Activated CD4-positive, CD25-positive, alpha-beta regulatory T cell treated with anti-CD3 and anti-CD28 coated beads, Interleukin-2, amount 50 U/mL, for 24 hours (primary cell): ENCODE measurements at regions not wholly inside any gene's neighbourhood (a gene's known extent, or its start where the extent isn't known, plus 50 kb on each side); places are given as distances from the start of the nearest gene placed in this dataset.
"Not testable (repeated sequence)": the region's sequence is repeated elsewhere in the genome, so short reads cannot be mapped to it uniquely, and the experiment has no call there.

Experiments
- ATAC-seq, 2 donors: fragments of 150-1000 bp; cut with Tn5 transposase; one replicate each; pipeline ENCODE4 v1.10.0; 2021; ENCODE audit warnings: mild to moderate bottlenecking in 1 of 2, moderate library complexity in 1 of 2

DNA sequence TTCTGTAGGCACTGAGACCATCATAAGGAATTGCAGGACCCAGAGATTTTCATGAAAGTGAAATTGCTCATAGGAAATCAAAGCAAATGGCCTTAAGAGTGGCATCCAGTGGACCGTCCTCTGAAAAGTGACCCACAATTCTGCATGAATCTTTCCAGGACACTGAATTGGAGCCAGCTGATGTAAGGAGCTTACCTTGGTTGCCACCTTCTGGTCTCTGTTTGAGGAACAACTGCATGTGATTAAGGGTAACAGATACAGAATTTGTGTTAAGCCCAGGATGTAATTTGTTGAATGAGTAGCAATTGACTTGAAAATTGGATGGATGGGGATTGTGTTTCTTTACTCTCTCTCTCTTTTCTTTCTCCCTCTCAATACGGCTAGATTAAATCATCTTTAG is 49.9 kb upstream of the GAS1 start:
- no peak for ATAC-seq

DNA sequence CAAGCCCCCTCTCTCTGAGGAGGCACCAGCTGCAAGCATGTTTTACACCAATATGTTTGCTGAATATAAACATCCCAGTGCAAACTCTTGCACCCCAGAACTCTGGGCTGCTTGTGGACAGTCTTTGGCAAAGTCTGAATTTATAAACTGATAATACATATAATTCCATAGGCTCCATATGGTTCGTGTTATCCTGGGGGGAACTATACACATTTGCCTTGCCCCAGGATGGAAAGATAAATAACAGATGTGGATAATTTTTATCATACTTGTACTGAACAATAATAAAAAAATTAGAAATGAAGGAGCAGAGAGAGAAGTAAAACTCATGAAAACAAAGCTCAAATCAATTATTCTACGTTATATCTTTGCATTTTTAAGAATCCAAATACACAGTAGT is 50.6 kb upstream of the GAS1 start:
- no peak for ATAC-seq

DNA sequence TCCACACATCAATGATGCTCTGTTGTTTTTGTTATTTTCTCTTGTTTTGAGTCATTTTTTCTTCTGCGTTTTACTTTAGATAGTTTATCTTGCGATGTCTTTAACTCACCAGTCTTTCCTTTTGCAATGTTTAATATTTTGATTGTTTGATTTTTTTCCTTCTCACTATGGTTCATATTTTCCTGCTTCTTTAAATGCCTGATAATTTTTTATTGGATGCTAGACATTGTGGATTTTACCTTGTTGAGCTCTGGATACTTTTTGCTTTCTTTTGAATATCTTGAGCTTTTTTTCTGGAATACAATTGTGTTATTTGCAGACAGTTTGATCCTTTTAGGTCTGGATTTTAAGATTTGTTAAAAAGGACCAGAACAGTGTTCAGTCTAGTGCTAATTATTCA is 55.2 kb upstream of the GAS1 start:
- no peak for ATAC-seq

DNA sequence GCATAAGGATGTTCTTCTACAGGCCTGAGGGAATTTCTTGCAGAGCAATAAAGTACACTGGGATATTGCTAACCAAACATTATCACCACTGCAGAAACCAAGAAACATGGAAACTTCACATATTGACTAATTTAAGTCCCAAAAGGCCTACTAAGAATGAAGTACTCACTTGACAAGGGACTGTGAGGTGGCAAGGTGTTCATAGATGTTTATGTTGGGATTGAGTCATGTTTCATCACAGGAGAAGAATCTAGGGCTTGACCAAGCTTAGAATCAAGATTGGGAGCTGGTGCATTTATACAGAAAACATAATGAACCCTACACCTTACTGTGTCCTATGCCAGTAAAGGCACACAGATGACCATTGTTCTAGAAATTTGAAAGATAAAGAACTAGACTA is 56.7 kb upstream of the GAS1 start:
- no peak for ATAC-seq

DNA sequence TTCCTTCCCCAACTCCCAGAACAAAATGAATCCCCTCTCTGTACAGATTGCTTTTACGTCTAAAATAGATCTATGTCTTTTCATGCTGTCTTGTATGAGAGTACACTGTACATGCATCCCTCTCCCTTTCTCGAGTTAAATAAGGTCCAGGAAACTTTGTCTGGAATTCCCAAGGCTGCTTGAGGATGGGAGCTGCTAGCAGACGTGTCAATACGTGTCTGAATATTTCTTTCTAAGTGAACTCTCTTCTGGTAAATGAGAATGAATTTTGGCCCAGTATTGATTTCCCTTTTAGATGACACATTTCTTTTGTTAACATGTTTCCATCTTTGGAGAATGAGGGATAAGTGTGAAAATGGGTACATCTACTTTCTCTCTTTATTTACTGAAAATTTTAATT is 59.6 kb upstream of the GAS1 start:
- ATAC-seq, result no peak

DNA sequence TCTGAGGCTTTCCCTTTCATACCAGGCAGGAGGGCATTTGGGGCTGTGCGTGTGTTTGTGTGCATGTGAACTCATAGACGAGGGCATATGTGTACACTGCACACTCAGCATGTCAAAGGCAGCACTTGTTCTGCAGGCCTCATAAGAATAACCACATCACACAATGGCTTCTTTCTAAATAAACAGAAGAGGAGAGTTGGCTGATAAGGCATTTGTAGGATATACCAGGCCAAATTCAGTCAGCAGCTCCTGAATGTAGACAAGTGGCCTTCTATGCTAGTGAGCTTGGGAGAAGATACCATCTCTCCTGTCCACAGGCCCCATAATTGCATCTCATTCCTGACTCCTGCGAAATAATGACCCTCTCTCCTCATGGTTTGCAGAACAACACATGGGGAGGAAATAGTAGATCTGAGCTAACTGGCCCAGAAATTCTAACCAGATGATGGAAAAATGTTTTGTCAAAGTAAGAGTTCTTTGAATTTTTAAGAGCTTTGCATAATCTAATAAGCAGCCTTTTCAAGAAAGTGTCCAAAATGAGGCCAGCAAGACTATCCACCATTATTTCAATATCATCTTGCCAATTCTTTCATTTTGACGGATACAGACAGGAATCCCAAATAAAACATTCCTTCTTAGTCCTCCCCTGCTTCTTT is 60.5 kb upstream of the GAS1 start:
- ATAC-seq, result no peak

DNA sequence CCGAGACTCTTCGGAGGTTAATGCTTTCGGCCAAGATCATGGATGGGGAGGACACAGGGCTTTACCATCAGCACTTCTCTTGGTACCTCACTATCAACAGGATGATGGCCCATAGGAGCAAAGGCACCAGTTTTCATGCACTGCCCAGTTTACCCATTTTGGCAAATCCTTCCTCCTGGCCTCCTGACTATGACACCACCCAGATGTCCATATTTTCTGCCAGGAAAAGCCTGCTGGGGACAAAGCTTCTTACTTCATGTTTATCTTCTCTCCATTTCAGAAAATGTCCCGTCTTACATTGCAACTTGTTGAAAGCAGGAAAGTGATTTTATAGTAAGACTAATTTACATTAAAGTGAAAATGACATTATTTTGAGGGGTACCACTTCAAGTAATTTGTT is 61.4 kb upstream of the GAS1 start:
- ATAC-seq, result no peak

DNA sequence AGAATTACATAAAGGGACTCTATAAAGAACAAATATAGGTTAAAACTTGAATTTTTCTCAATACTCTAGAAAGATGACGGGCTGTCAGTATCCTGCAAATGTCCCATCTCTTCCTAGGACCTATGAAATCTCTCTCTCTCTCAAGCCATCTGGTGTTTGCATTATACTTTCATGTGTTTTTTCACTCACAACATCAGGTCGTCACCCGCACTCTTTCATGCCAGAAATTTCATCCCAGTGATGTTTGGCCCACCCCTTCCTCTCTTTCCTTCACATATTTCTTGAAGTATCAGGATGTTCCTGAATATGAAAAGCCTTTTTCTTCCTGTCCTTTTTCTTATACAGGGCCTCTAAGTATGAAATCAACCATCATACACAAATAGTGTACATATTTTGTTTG is 63.3 kb upstream of the GAS1 start:
- ATAC-seq, result no peak

DNA sequence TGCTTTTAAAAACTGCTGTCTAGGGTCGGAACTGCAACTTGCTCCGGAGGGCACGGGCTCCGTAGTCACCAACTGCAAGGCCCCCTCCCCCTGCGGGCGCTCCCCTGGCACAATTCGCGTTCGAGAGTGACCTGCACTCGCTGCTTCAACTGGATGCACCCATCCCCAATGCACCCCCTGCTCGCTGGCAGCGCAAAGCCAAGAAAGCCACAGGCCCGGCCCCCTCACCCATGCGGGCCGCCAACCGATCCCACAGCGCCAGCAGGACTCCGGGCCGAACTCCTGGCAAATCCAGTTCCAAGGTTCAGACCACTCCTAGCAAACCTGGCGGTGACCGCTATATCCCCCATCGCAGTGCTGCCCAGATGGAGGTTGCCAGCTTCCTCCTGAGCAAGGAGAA is 64.2 kb upstream of the GAS1 start:
- ATAC-seq, result no peak

DNA sequence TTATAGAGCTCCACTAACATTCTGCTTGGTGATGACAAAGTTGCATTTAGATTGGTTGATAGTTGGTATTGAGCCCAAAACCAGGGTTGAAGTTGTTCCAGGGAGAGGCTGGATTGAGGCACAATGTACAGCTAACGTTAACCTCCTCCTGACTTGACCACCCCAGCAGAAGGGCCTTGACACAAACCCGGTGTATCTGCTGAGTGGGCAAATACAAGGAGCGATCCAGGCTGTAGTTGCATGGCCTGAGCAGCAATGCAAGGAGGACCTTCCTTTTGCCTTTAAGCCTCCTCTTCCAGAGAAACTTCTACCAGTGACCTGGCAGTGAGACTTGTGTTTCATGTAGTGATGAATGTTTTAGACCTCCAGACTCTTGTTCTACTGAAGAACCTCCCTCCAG is 66.2 kb upstream of the GAS1 start:
- ATAC-seq, result no peak

DNA sequence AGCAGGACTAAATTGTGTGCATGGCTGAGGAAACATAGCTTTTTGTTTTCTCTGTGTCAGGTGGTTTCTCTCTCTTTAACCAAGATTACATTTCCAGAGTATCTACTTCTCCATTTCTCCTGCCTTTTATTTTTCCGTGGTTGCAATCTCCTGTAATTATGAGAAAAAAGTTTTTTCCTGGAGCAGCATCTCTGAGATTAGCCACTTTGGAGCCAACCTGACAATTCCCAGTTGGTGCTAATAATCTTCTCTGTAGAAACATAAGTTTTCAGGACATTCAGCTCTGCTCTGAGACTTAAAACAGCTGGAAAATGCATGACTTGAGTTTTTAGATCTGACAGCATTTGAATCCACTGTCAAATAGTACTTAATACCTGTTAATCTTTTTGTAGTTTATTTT is 67.1 kb upstream of the GAS1 start:
- ATAC-seq, result no peak

DNA sequence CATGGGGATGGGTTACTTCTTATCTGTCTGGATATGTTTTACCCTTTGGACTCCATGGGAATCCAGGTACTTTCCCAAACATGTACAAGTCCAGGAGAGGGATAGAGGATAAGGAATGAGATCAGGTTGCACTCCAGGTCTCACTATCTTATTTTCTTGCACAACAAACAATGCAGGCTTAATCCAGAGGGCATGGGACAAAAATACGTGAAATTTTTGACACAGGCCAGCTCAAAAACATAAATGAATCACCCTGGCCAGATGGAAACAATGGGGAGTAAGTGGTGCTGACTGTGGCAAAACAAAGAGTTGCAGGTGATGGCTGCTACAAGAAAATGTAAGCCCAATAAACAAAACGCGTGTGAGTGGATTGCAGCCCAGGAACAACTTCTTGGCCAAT is 69.4 kb upstream of the GAS1 start:
- ATAC-seq, result no peak

DNA sequence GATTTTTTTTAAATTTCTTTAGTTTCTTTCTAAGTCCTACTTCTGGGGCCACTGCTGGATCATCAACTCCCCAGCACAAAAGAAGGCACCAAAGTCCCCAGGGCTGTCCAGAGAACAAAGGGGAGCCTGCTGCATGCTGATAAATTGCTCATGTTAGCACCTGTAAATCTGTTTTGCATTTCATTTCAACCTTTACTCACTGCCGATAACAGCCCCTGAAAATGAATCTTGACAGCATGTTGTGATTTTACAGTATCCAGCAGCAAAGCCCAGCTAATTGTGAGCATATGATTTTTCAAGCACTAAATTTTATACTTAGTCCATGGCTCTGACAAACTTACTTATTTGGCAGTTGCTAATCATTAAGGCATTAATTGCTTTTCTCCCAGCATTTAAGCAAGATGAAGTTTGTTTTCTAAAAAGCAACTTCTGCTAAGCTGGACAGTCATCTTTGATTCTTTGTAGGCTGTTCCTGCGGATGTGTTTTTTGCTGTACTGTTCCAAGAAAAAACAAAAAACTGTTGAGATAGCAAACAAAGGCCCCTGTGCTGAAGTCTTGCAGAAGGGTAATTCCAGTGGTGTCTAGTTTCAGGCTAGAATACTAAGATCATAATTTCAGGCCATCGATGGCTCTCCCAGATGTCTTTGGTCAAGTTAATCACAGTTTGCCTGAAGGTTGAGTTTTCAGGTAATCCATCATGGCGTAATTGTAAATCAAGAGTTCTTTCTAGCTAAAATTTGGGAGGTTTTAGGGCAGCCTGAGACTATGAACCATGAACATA is 73.1 kb upstream of the GAS1 start:
- no peak for ATAC-seq

DNA sequence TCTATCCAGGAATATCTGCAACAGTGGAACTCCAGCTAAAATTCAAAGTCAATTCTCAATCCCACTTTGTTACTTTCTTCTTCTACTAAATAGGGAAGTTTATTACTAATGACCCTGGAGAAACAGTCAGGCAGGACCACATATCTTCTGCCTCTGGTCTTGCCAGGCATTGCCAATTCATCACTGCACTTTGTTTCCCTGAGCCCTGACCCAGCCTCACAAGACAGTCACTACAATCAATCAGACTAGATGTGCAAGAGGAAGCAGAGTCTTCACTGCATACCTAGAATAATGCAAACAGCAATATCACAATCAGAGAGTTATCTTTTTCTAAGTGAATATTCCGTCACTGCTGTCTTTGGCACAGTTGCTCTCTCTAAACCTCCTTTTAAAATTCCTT is 74.9 kb upstream of the GAS1 start:
- ATAC-seq, result no peak

DNA sequence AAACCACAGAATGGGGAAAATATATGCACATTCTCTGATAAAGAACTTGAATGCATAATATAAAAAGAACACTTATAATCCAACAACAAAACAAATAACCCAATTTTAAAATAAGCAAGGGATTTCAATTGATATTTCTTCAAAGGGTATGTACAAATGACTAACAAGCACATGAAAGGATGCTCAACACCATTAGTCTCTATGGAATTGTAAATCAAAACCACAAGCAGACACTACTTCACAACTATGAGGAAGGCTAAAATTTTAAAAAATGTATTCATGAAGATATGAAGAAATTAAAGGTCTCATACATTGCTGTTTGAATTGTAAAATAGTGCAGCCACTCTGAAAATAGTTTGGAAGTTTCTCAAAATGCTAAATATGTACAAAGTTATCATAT is 78.9 kb upstream of the GAS1 start:
- no peak for ATAC-seq

DNA sequence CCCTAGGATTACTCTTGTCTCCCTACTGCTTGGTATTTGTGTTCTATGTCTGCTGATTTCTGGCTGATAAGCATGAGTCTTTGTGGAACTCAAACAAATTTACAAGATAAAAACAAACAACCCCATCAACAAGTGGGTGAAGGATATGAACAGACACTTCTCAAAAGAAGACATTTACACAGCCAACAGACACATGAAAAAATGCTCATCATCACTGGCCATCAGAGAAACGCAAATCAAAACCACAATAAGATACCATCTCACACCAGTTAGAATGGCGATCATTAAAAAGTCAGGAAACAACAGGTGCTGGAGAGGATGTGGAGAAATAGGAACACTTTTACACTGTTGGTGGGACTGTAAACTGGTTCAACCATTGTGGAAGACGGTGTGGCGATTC is 81.5 kb upstream of the GAS1 start:
- not testable (repeated sequence) for ATAC-seq

DNA sequence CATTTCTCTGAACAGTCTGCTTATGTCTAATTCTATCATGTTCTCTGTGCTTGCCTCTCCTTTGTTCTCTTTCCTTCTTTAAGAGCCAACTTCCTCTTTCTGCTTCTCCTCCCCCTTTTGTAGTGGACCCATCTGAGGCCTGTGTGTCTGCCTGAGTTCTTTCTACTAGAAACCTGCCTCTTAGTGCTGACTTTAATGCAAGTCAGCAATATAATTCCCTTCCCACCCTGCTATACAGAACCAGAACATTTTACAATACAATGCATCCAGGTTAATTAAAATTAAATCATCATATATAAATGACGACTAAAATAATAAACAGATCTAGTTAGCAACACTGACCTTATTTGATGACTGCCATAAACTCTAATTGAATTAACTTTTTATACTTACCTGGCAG is 82.6 kb upstream of the GAS1 start:
- ATAC-seq, result no peak

DNA sequence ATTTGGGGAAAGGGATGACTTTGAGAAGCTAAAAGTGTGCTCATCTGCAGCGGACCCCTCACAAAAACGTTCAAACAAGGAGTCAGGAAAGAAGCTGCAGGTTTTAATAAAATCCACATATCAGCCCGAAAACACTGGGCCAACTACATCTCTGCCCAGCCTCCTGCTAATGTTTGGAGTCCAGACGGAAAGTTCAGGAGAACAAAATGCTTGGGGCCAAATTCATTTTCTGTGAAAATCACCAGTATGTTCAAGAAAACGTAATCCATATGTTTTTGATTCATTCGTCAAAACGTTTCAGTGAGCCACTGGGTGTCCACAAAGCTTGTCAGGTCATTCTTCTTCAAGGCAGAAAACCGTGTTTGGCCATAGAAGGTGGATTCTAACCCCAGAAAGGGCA is 87.5 kb upstream of the GAS1 start:
- no peak for ATAC-seq

DNA sequence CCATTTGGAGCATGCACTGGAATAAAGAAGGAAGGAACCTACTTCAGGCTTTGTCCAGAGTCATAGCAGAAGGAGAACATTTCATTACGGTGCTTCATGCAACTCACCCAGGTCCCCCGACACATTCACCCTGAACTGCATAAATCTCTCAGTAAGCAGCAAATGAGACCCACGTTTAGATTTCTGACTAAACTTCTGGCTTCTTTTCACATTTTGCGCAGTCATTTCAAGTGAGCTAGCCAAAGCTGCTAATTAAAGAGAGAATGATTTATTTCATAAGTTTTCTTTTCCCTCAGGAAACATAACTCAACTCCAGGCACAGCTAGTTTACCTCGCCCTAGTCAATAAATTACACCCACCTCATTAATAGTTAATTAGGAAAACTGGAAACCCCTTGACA is 88.6 kb upstream of the GAS1 start:
- no peak for ATAC-seq

DNA sequence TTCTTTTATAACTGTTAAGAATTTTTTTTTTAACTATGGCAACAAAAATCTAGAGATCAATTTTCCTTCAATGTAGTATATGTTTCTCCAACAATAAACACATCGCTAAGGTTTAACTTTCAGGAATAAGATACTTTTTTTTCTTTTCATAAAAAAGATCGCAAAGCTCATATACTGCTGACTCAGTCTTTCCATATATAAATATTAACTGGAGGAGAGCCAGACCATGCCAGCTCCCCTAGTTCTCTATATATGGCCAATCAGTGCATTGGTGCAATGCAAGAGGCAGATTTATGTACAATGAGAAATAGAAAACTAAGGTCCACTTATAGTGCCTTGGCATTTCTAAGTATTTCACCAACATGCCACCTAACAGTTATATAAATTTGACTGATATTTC is 89.2 kb upstream of the GAS1 start:
- ATAC-seq, result no peak

DNA sequence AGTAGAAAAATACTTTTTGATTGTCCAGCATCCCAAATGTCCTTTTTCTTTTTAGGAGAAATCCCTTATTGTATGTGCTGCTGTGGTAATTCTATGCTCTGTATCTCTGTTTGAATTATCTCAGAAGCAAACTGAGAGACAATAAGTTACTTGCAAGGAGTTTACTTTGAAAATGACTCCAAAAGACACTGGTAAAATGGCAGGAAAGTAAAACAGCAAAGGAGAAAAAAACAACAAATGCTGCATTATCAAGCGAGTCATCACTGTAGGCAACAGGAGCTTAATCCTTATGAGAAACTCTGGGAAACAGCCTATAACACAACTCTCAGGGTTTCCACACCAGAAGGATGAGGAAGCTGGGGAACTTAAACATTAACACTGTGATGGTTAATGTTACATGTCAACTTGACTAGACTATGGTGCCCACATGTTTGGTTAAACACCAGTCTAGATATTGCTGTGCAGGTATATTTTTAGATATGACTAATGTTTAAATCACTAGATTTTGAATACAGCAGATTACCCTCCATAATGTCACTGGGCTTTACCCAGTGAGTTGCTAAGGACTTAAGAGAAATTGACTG is 92.6 kb upstream of the GAS1 start:
- peak; percentile 65 to 67 for ATAC-seq

DNA sequence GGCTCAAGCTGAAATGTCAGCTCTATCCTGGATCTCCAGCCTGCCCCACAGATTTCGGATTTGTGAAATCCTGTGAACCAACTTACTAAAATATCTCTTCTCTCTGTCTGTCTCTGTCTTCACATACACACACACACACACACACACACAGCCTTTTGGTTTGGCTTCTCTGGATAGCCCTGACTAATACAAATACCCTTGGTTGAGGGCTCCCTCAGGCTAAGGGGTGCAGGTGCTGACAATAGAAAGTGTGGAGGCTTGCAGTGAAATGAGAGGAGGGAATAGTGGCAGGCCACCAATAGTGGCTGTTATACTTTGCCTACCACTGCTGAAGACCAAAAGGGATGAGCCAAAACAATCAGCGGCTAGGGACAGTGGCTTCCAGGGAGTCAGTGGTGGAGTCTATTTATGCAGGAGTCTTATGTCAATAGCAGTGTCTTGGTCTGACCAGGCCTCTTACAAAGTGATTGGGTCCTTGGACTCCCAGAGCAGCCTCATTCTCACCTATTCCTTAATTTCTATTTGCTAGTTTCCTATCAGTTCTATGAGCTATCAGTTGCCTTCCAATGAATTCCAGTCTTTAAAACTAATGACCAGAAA is 93.2 kb upstream of the GAS1 start:
- peak; percentile 21 to 24 for ATAC-seq

DNA sequence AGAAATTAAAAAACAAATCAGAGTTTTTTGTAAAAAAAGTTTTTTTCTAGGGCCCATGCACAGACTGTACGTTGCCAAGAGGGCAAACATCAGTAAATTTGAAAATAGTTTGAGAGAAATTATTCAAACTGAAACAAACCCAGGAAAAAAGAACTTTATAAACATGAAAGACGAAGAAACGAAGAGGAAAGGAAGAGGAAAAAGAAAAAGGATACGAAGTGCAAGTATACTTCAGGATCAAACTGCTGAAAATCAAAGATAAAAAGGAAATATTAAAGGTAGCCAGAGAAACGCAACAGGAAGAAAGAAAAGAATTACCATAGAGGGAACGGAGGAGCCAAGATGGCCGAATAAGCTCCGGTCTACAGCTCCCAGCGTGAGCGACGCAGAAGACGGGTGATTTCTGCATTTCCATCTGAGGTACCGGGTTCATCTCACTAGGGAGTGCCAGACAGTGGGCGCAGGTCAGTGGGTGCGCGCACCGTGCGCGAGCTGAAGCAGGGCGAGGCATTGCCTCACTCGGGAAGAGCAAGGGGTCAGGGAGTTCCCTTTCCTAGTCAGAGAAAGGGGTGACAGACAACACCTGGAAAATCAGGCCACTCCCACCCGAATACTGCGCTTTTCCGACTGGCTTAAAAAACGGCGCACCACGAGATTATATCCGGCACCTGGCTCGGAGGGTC is 94.4 kb upstream of the GAS1 start:
- ATAC-seq, result not testable (repeated sequence)
